HL-60 (cell line): ENCODE measurements at regions not wholly inside any gene's neighbourhood (a gene's known extent, or its start where the extent isn't known, plus 50 kb on each side); places are given as distances from the start of the nearest gene placed in this dataset.

Experiments used
- DNase-seq, 2 experiments: peaks; one replicate each; pipeline ENCODE4 v3.0.0-alpha.2; 2010 to 2020; ENCODE audit warnings: low read depth in 1 of 2, low spot score in 1 of 2
- H3K27ac ChIP-seq: fragments of 250-450 bp; sonication (Bioruptor Pico); replicated peaks from 2 replicates; pipeline ENCODE4 v1.5.1; 2020; ENCODE audit warnings: mild to moderate bottlenecking, moderate library complexity
- H3K27me3 ChIP-seq: fragments of 250-450 bp; sonication (Bioruptor Pico); 2 replicates; pipeline ENCODE4 v1.5.1; 2021; ENCODE audit warnings: mild to moderate bottlenecking, moderate library complexity; ENCODE audit not compliant: insufficient read depth, poor library complexity, severe bottlenecking
- H3K4me3 ChIP-seq: replicated peaks from 2 replicates; pipeline ENCODE4 v1.5.1; 2011; ENCODE audit warnings: mild to moderate bottlenecking, control low read depth, low read length; ENCODE audit not compliant: insufficient read depth
- GABPA ChIP-seq: IDR thresholded peaks from 2 replicates; pipeline ENCODE4 v1.6.1; 2012; ENCODE audit warnings: low read depth
- POLR2AphosphoS5 ChIP-seq: IDR thresholded peaks from 2 replicates; pipeline ENCODE4 v1.6.1; 2012; ENCODE audit warnings: low read depth
- REST ChIP-seq: IDR thresholded peaks from 2 replicates; pipeline ENCODE4 v1.6.1; 2012; ENCODE audit warnings: low read depth; ENCODE audit not compliant: insufficient replicate concordance
- SPI1 ChIP-seq: IDR thresholded peaks from 2 replicates; pipeline ENCODE4 v1.6.1; 2012; ENCODE audit warnings: low read depth, mild to moderate bottlenecking, borderline replicate concordance
- TF ChIP-seq, protein P1 (sequence below): IDR thresholded peaks from one replicate; pipeline ENCODE4 v1.5.1; 2011; ENCODE audit warnings: low read length, control low read depth, inconsistent platforms; ENCODE audit not compliant: insufficient read depth

DNA sequence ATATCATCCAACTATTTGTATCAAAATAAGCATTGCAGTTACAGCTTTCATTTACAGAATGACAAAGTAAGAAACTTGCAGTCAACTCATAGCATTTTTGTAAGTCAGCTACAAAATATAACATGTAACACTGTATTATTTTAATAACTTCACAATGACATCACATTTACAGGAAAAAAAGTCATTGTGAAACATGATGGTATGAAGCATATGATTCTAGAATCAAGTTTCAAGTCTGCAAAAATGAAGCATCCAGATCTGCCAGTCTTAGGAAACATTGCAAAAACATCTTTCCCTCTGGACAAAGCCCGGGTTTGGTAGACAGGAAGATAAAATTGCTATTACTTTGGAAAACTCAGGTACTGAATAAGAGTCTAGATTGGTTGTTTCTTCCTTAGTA lies 263.9 kb upstream of the NT5E start:
- no peaks in the 10 kb centered on the region for H3K27me3 ChIP-seq

DNA sequence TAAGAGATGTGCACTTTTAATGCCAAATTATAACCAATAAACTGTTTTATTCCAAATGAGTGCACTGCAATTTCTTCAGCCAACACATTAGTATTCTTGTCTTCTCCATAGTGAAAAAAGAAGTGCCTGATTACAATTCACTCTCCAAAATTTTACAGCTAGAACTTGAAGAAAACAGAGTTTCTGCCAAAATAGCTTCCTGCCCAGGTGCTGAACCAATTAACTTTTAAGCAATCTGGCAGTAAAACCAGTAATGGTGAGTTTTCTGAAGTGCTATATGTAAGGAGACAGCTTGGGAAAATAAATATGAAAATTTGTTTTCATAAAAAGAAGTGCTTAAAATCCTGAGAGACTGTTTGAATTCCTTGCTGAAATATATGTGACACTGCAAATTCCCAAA lies 266.0 kb upstream of the NT5E start:
- no peak overlapping the region for H3K4me3 ChIP-seq
- H3K27me3 ChIP-seq = no peaks in the 10 kb centered on the region
- TF ChIP-seq, protein P1, sequence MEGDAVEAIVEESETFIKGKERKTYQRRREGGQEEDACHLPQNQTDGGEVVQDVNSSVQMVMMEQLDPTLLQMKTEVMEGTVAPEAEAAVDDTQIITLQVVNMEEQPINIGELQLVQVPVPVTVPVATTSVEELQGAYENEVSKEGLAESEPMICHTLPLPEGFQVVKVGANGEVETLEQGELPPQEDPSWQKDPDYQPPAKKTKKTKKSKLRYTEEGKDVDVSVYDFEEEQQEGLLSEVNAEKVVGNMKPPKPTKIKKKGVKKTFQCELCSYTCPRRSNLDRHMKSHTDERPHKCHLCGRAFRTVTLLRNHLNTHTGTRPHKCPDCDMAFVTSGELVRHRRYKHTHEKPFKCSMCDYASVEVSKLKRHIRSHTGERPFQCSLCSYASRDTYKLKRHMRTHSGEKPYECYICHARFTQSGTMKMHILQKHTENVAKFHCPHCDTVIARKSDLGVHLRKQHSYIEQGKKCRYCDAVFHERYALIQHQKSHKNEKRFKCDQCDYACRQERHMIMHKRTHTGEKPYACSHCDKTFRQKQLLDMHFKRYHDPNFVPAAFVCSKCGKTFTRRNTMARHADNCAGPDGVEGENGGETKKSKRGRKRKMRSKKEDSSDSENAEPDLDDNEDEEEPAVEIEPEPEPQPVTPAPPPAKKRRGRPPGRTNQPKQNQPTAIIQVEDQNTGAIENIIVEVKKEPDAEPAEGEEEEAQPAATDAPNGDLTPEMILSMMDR = no peak
- TF ChIP-seq POLR2AphosphoS5 (no peak), REST (no peak), GABPA (no peak), SPI1 (no peak)
- DNase-seq = no peak
- H3K27ac ChIP-seq = no peak overlapping the region

More for the DNA sequence above, 263.9 kb upstream of the NT5E start:
- Histone ChIP-seq H3K4me3 (no peak overlapping the region), H3K27ac (no peak overlapping the region)
- TF ChIP-seq POLR2AphosphoS5 = no peak
- no peak for DNase-seq

GRCh38 chr6:85172705-85173104 lies 277.2 kb upstream of the NT5E start:
- Histone ChIP-seq H3K4me3 (no peak overlapping the region), H3K27me3 (no peaks in the 10 kb centered on the region), H3K27ac (no peak overlapping the region)
- TF ChIP-seq GABPA (no peak), REST (no peak), SPI1 (no peak), POLR2AphosphoS5 (no peak)
- TF ChIP-seq, protein P1 = no peak
- DNase-seq = no peak

DNA sequence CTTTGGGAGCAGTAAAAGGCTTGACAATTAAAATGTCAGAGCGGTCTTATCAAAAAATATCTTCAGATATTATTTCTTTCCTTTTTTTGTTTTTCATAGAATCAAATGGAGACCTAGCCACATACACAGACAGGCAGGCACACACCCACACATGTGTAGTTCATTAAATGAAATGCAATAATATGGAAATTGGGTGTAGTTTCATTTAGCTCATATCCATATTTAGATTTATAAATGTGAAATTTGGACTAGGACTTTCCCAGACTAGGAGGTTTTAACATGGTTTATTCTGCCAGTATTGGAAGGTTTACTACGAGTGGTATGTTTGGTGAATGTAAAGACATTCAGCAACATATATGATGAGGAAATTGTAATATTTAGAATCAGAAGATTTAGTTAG lies 277.7 kb upstream of the NT5E start:
- Histone ChIP-seq H3K4me3 (no peak overlapping the region), H3K27me3 (no peaks in the 10 kb centered on the region), H3K27ac (no peak overlapping the region)
- TF ChIP-seq, protein P1 = no peak
- TF ChIP-seq GABPA = no peak
- TF ChIP-seq SPI1 = no peak
- no peak for TF ChIP-seq REST
- TF ChIP-seq POLR2AphosphoS5 = no peak
- no peak for DNase-seq
